ENCODE measurements at regions not wholly inside any gene's neighbourhood (a gene's known extent, or its start where the extent isn't known, plus 50 kb on each side); places are given as distances from the start of the nearest gene placed in this dataset.

- TF ChIP-seq CTCF (IDR thresholded peaks at IDR 0.05) (no peak), POLR2A (IDR thresholded peaks at IDR 0.05) (no peak), POLR2AphosphoS5 (IDR thresholded peaks at IDR 0.05) (no peak)
These were observed 651.4 kb upstream of the CHORDC1 start for GRCh38 chr11:90874281-90874680.
